ENCODE measurements at regions not wholly inside any gene's neighbourhood (a gene's known extent, or its start where the extent isn't known, plus 50 kb on each side); places are given as distances from the start of the nearest gene placed in this dataset.

DNA sequence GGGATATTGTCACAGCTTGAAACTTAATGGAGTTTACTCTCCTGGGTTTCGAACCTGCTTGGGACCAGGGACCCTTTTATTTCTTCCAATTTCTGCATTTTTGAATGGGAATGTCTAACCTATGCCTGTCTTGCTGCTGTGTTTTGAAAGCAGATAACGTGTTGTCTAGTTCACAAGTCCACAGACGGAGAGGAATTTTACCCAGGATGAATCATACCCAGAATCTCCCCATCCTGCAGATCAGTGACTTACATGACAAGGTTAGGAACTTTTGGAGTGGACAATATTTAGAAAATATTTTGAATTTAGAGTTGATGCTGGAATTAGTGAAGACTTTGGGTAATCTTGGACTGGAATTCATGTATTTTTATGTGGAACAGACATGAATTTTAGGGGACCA is 68.6 kb upstream of the RFXAP start:
- TF ChIP-seq, protein P1, sequence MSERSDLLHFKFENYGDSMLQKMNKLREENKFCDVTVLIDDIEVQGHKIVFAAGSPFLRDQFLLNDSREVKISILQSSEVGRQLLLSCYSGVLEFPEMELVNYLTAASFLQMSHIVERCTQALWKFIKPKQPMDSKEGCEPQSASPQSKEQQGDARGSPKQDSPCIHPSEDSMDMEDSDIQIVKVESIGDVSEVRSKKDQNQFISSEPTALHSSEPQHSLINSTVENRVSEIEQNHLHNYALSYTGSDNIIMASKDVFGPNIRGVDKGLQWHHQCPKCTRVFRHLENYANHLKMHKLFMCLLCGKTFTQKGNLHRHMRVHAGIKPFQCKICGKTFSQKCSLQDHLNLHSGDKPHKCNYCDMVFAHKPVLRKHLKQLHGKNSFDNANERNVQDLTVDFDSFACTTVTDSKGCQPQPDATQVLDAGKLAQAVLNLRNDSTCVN (tag by site-specific recombination; optimal IDR thresholded peaks at IDR 0.05) = no peak
- TF ChIP-seq, protein P2, sequence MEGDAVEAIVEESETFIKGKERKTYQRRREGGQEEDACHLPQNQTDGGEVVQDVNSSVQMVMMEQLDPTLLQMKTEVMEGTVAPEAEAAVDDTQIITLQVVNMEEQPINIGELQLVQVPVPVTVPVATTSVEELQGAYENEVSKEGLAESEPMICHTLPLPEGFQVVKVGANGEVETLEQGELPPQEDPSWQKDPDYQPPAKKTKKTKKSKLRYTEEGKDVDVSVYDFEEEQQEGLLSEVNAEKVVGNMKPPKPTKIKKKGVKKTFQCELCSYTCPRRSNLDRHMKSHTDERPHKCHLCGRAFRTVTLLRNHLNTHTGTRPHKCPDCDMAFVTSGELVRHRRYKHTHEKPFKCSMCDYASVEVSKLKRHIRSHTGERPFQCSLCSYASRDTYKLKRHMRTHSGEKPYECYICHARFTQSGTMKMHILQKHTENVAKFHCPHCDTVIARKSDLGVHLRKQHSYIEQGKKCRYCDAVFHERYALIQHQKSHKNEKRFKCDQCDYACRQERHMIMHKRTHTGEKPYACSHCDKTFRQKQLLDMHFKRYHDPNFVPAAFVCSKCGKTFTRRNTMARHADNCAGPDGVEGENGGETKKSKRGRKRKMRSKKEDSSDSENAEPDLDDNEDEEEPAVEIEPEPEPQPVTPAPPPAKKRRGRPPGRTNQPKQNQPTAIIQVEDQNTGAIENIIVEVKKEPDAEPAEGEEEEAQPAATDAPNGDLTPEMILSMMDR (tag by site-specific recombination; IDR thresholded peaks at IDR 0.05) = no peak
- TF ChIP-seq ZNF670 (tag by site-specific recombination; IDR thresholded peaks at IDR 0.05; ENCODE audit: low read depth) (no peak), ZNF558 (tag by site-specific recombination; IDR thresholded peaks at IDR 0.05) (no peak), ZNF768 (tag by site-specific recombination; IDR thresholded peaks at IDR 0.05) (no peak), ZNF658 (tag by site-specific recombination; IDR thresholded peaks at IDR 0.05) (no peak), ZNF157 (tag by site-specific recombination; IDR thresholded peaks at IDR 0.05) (no peak), ZNF404 (tag by site-specific recombination; IDR thresholded peaks at IDR 0.05) (no peak), YY1 (tag by site-specific recombination; IDR thresholded peaks at IDR 0.05) (no peak), SP2 (tag by site-specific recombination; IDR thresholded peaks at IDR 0.05) (no peak)
- TF ChIP-seq, protein P3, sequence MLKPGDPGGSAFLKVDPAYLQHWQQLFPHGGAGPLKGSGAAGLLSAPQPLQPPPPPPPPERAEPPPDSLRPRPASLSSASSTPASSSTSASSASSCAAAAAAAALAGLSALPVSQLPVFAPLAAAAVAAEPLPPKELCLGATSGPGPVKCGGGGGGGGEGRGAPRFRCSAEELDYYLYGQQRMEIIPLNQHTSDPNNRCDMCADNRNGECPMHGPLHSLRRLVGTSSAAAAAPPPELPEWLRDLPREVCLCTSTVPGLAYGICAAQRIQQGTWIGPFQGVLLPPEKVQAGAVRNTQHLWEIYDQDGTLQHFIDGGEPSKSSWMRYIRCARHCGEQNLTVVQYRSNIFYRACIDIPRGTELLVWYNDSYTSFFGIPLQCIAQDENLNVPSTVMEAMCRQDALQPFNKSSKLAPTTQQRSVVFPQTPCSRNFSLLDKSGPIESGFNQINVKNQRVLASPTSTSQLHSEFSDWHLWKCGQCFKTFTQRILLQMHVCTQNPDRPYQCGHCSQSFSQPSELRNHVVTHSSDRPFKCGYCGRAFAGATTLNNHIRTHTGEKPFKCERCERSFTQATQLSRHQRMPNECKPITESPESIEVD (tag by site-specific recombination; IDR thresholded peaks at IDR 0.05) = no peak
- TF ChIP-seq, protein P4, sequence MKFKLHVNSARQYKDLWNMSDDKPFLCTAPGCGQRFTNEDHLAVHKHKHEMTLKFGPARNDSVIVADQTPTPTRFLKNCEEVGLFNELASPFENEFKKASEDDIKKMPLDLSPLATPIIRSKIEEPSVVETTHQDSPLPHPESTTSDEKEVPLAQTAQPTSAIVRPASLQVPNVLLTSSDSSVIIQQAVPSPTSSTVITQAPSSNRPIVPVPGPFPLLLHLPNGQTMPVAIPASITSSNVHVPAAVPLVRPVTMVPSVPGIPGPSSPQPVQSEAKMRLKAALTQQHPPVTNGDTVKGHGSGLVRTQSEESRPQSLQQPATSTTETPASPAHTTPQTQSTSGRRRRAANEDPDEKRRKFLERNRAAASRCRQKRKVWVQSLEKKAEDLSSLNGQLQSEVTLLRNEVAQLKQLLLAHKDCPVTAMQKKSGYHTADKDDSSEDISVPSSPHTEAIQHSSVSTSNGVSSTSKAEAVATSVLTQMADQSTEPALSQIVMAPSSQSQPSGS (tag by site-specific recombination; IDR thresholded peaks at IDR 0.05; ENCODE audit: low read depth) = no peak
- TF ChIP-seq, protein P5, sequence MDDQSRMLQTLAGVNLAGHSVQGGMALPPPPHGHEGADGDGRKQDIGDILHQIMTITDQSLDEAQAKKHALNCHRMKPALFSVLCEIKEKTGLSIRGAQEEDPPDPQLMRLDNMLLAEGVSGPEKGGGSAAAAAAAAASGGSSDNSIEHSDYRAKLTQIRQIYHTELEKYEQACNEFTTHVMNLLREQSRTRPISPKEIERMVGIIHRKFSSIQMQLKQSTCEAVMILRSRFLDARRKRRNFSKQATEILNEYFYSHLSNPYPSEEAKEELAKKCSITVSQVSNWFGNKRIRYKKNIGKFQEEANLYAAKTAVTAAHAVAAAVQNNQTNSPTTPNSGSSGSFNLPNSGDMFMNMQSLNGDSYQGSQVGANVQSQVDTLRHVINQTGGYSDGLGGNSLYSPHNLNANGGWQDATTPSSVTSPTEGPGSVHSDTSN (CRISPR knock-in tag; IDR thresholded peaks at IDR 0.05) = no peak
